ENCODE measurements at regions not wholly inside any gene's neighbourhood (a gene's known extent, or its start where the extent isn't known, plus 50 kb on each side); places are given as distances from the start of the nearest gene placed in this dataset.
"Not testable (repeated sequence)": the region's sequence is repeated elsewhere in the genome, so short reads cannot be mapped to it uniquely, and the experiment has no call there.

- Histone ChIP-seq H3K79me2 (ENCODE audit: control insufficient read depth, insufficient read depth, low read length) (no peaks in the 10 kb centered on the region), H3K9me1 (replicated peaks; ENCODE audit: control insufficient read depth, extremely low read depth, insufficient read depth, low read length) (no peaks in the 10 kb centered on the region), H3K36me3 (ENCODE audit: control insufficient read depth in 2 of 2, extremely low read depth in 1 of 2, insufficient read depth in 2 of 2, low read length in 2 of 2) (no peaks in the 10 kb centered on the region), H2AFZ (ENCODE audit: low read depth, low read length) (no peak overlapping the region), H3K27me3 (ENCODE audit: control insufficient read depth in 2 of 2, insufficient read depth in 2 of 2, low read length in 2 of 2) (peaks cover 10 to 14% of the 10 kb centered on the region in 2 experiments), H3K4me2 (ENCODE audit: insufficient read depth, low read length) (no peak overlapping the region), H3K9ac (replicated peaks; ENCODE audit: extremely low read depth, insufficient read depth, low read length) (no peak overlapping the region), H4K20me1 (replicated peaks; ENCODE audit: control insufficient read depth, extremely low read depth, insufficient read depth, low read length) (no peaks in the 10 kb centered on the region), H3K4me3 (replicated peaks in 1 of 3; ENCODE audit: insufficient read depth in 1 of 3, low read depth in 1 of 3, low read length in 3 of 3) (no peak overlapping the region), H3K9me3 (replicated peaks; ENCODE audit: control insufficient read depth, insufficient read depth, low read length) (no peaks in the 10 kb centered on the region), H3K4me1 (ENCODE audit: control insufficient read depth, extremely low read depth, insufficient read depth, low read length) (no peaks in the 10 kb centered on the region), H3K27ac (ENCODE audit: insufficient read depth, low read depth, low read length) (no peak overlapping the region)
- BruUV-seq (replicated peaks): no TSS peak
- TF ChIP-seq, protein P1, sequence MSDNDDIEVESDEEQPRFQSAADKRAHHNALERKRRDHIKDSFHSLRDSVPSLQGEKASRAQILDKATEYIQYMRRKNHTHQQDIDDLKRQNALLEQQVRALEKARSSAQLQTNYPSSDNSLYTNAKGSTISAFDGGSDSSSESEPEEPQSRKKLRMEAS (IDR thresholded peaks at IDR 0.05; ENCODE audit: insufficient read depth, insufficient read length): no peak
- no peak for TF ChIP-seq FOS (IDR thresholded peaks at IDR 0.05; ENCODE audit: borderline replicate concordance, insufficient read depth, low read length)
- TF ChIP-seq POLR2AphosphoS5 (IDR thresholded peaks at IDR 0.05; ENCODE audit: insufficient read depth, low read depth, low read length): no peak
- no peak for TF ChIP-seq EZH2 (IDR thresholded peaks at IDR 0.05; ENCODE audit: borderline replicate concordance, low read depth, low read length, severe bottlenecking)
- dilution Hi-C loops (cut with MboI; ENCODE audit: extremely low pct_ligation_motif_present, low sequenced_read_pairs) (no loop called here), intact Hi-C loops (cut with micrococcal nuclease) (no loop called here)
- FAIRE-seq (no peak), DNase-seq (ENCODE audit: low read depth, low spot score) (no peak)
- CTCF ChIA-PET: interaction anchor here (1.4 to 3.4 kb wide), 2 partner anchors 9 to 46 kb away, joined by 3 to 9 read pairs; no protein-coding TSS in a partner anchor
- POLR2A ChIA-PET: interaction anchor here (1.3 kb wide), 1 partner anchor 9 kb away, joined by 3 read pairs; no protein-coding TSS in a partner anchor
Measured at GRCh38 chr7:130804220-130804619, 70.2 kb upstream of the KLF14 start.

DNA sequence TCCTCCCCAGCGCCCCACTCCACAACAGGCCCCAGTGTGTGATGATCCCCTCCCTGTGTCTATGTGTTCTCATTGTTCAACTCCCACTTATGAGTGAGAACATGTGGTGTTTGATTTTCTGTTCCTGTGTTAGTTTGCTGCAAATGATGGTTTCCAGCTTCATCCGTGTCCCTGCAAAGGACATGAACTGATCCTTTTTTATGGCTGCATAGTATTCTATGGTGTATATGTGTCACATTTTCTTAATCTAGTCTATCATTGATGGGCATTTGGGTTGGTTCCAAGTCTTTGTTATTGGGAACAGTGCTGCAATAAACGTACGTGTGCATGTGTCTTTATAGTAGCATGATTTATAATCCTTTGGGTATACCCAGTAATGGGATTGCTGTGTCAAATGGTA lies 78.8 kb upstream of the KLF14 start:
- BruUV-seq (replicated peaks); DNase-seq (ENCODE audit: low read depth, low spot score); H3K79me2 ChIP-seq (ENCODE audit: control insufficient read depth, insufficient read depth, low read length); H3K9me3 ChIP-seq (replicated peaks; ENCODE audit: control insufficient read depth, insufficient read depth, low read length); H3K9ac ChIP-seq (replicated peaks; ENCODE audit: extremely low read depth, insufficient read depth, low read length); H3K9me1 ChIP-seq (replicated peaks; ENCODE audit: control insufficient read depth, extremely low read depth, insufficient read depth, low read length); intact Hi-C loops (cut with micrococcal nuclease); H3K36me3 ChIP-seq (ENCODE audit: control insufficient read depth in 2 of 2, extremely low read depth in 1 of 2, insufficient read depth in 2 of 2, low read length in 2 of 2); H3K27me3 ChIP-seq (ENCODE audit: control insufficient read depth in 2 of 2, insufficient read depth in 2 of 2, low read length in 2 of 2); dilution Hi-C loops (cut with MboI; ENCODE audit: extremely low pct_ligation_motif_present, low sequenced_read_pairs); H3K4me3 ChIP-seq (replicated peaks in 1 of 3; ENCODE audit: insufficient read depth in 1 of 3, low read depth in 1 of 3, low read length in 3 of 3); H3K4me2 ChIP-seq (ENCODE audit: insufficient read depth, low read length); H2AFZ ChIP-seq (ENCODE audit: low read depth, low read length); FAIRE-seq; H3K27ac ChIP-seq (ENCODE audit: insufficient read depth, low read depth, low read length); H4K20me1 ChIP-seq (replicated peaks; ENCODE audit: control insufficient read depth, extremely low read depth, insufficient read depth, low read length); H3K4me1 ChIP-seq (ENCODE audit: control insufficient read depth, extremely low read depth, insufficient read depth, low read length): not testable (repeated sequence)
- ChIA-PET POLR2A (interaction anchor here (0.5 to 1.1 kb wide), 2 partner anchors 8 to 880 kb away, joined by 3 to 8 read pairs; no protein-coding TSS in a partner anchor), CTCF (interaction anchor here (0.6 to 2.7 kb wide), 3 partner anchors 18 to 1037 kb away, joined by 3 to 10 read pairs (median 3); no protein-coding TSS in a partner anchor)
